B cell (primary cell): ENCODE measurements at regions not wholly inside any gene's neighbourhood (a gene's known extent, or its start where the extent isn't known, plus 50 kb on each side); places are given as distances from the start of the nearest gene placed in this dataset.
"Not testable (repeated sequence)": the region's sequence is repeated elsewhere in the genome, so short reads cannot be mapped to it uniquely, and the experiment has no call there.

Source experiments
- ATAC-seq: fragments of 200-7000 bp; cut with Tn5 transposase; one replicate; pipeline ENCODE4 v1.10.0; 2021; ENCODE audit warnings: low read depth, mild to moderate bottlenecking, moderate number of reproducible peaks, moderate library complexity
- CTCF ChIA-PET: fragments of 350-600 bp; sonication (Branson Sonifier 250); formaldehyde crosslinking; loops from one replicate; lab custom pipeline; 2021; ENCODE audit warnings: antibody characterized with exemption, inconsistent platforms; lab: Charles Lee
- POLR2A ChIA-PET: fragments of 350-600 bp; sonication (Branson Sonifier 250); formaldehyde crosslinking; loops from one replicate; lab custom pipeline; 2021; ENCODE audit warnings: antibody characterized with exemption; lab: Charles Lee
- DNase-seq: peaks from one replicate; pipeline ENCODE4 v3.0.0; 2013
- H2AFZ ChIP-seq: 2 replicates; pipeline ENCODE4 v1.6.1; 2012; ENCODE audit warnings: mild to moderate bottlenecking, low read depth, low read length; ENCODE audit not compliant: insufficient read depth, poor library complexity, severe bottlenecking
- H3K27ac ChIP-seq, 2 donors: 1 replicate in 1 of 2; 2 replicates in 1 of 2; pipeline ENCODE4 v1.5.1; 2012 to 2013; ENCODE audit warnings: low read length in 2 of 2, mild to moderate bottlenecking in 2 of 2, moderate library complexity in 1 of 2
- H3K27me3 ChIP-seq, 4 experiments: fragments of 200-600 bp in 1 of 4; sonication (generic) in 1 of 4; replicated peaks in 1 of 4; 1 replicate in 2 of 4; 2 replicates in 2 of 4; pipeline versions ENCODE4 v1.6.1 to v1.7.0; 2013 to 2016; ENCODE audit warnings: low read length in 3 of 4, mild to moderate bottlenecking in 2 of 4, mixed read lengths in 1 of 4, moderate library complexity in 1 of 4; ENCODE audit not compliant: insufficient read depth in 4 of 4, control insufficient read depth in 3 of 4; ENCODE audit errors: control extremely low read depth in 1 of 4
- H3K36me3 ChIP-seq, 2 experiments: replicated peaks in 1 of 2; 1 replicate in 1 of 2; 2 replicates in 1 of 2; pipeline versions ENCODE4 v1.6.1 to v1.7.1; 2013; ENCODE audit warnings: low read length in 1 of 2; ENCODE audit not compliant: insufficient read depth in 2 of 2, control insufficient read depth in 1 of 2; ENCODE audit errors: control extremely low read depth in 1 of 2, extremely low read depth in 1 of 2
- H3K4me1 ChIP-seq, 2 donors: fragments of 200-600 bp in 1 of 2; sonication (generic) in 1 of 2; 1 replicate in 1 of 2; 2 replicates in 1 of 2; pipeline versions ENCODE4 v1.5.1 to v1.6.1; 2013 to 2017; ENCODE audit warnings: low read length in 2 of 2; ENCODE audit not compliant: control insufficient read depth in 2 of 2, insufficient read depth in 2 of 2
- H3K4me2 ChIP-seq: replicated peaks from 2 replicates; pipeline ENCODE3; 2012; ENCODE audit warnings: mild to moderate bottlenecking, low read depth, low read length; ENCODE audit not compliant: poor library complexity, severe bottlenecking
- H3K4me3 ChIP-seq, 5 experiments: fragments of 200-600 bp in 1 of 5; sonication (generic) in 1 of 5; 1 replicate in 3 of 5; 2 replicates in 2 of 5; pipeline versions ENCODE4 v1.5.1 to v1.7.0; 2011 to 2016; ENCODE audit warnings: low read length in 4 of 5, mild to moderate bottlenecking in 4 of 5, low read depth in 2 of 5, control low read depth in 1 of 5, moderate library complexity in 1 of 5; ENCODE audit not compliant: insufficient read depth in 1 of 5; ENCODE audit errors: control extremely low read depth in 1 of 5, extremely low read depth in 1 of 5
- H3K79me2 ChIP-seq: fragments of 200-600 bp; sonication (generic); one replicate; pipeline ENCODE4 v1.6.0; 2016; ENCODE audit warnings: low read length; ENCODE audit not compliant: control insufficient read depth, insufficient read depth
- H3K9ac ChIP-seq: fragments of 200-600 bp; sonication (generic); 2 replicates; pipeline ENCODE4 v1.6.1; 2017; ENCODE audit warnings: mild to moderate bottlenecking, low read length, moderate library complexity
- H3K9me3 ChIP-seq, 3 donors: one replicate each; pipeline versions ENCODE4 v1.6.1 to v1.7.1; 2013; ENCODE audit warnings: low read length in 2 of 3; ENCODE audit not compliant: control insufficient read depth in 2 of 3, insufficient read depth in 1 of 3; ENCODE audit errors: control extremely low read depth in 1 of 3
- H4K20me1 ChIP-seq: 2 replicates; pipeline ENCODE4 v1.6.0; 2012; ENCODE audit warnings: mild to moderate bottlenecking, low read length; ENCODE audit not compliant: insufficient read depth, control insufficient read depth, poor library complexity, severe bottlenecking
- H3K27ac Mint-ChIP-seq: one replicate; pipeline ENCODE4 v1.8.0; 2021; ENCODE audit warnings: mixed read lengths
- H3K27me3 Mint-ChIP-seq: one replicate; pipeline ENCODE4 v1.8.0; 2021; ENCODE audit warnings: mixed read lengths
- H3K4me1 Mint-ChIP-seq: one replicate; pipeline ENCODE4 v1.8.0; 2021; ENCODE audit warnings: mixed read lengths
- H3K4me3 Mint-ChIP-seq: one replicate; pipeline ENCODE4 v1.8.0; 2021; ENCODE audit warnings: mixed read lengths
- H3K9me3 Mint-ChIP-seq: one replicate; pipeline ENCODE4 v1.8.0; 2022; ENCODE audit warnings: mixed read lengths; ENCODE audit not compliant: insufficient read depth
- EZH2 ChIP-seq: IDR thresholded peaks from 2 replicates; pipeline ENCODE4 v1.6.1; 2012; ENCODE audit warnings: borderline replicate concordance, low read depth, mild to moderate bottlenecking, moderate library complexity, low read length; ENCODE audit not compliant: insufficient read depth, poor library complexity, severe bottlenecking
- WGBS: methylation state at CpG from one replicate; pipeline ENCODE4 v1.1.5; 2013; ENCODE audit warnings: missing lambda C conversion rate; ENCODE audit not compliant: insufficient coverage; 5-methylcytosine and 5-hydroxymethylcytosine counted together
- intact Hi-C: fragments of 100-400 bp; cut with micrococcal nuclease; formaldehyde crosslinking; loops from one replicate; pipeline ENCODE4 v1.10.0; 2022
- TF ChIP-seq, protein P1 (sequence below): fragments of 200-600 bp; IDR thresholded peaks from one replicate; pipeline ENCODE4 v1.8.0; 2022; ENCODE audit warnings: antibody characterized with exemption, mild to moderate bottlenecking

DNA sequence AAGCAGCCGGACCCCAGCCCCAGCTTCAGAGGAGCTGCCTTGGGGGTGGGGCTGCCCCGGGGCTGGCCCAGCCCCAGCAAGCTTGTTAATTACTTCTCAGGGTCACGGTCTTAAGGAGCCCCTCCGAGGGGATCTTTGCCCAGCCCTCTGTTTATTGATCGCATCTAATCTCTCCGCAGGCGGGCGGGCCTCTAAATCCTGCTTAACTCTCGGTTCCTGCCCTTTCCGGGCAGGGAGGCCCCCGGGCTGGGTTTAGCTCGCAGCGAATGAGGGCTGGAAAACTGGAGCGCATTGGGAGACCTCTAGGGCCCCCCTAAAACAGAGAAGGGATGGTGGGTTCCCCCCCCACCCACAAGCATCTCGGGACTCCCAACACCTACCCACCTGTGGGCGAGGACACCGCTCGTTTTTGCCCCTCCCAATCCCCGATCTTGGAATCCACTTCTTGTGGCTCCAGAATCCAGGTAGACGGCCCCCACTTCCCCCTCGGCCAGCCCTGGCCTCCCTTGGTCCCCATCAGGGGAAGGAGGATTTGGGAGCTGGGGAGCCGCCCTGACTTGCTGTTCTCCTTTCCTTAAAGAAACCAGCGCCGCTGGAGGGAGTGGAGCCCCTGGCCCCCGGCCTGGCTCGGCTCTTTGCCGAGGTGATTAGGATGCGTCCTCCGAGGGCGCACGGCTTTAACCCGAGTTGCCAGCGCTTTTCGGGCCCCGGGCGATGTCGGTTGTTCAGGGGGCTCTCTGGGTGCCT, 59.5 kb upstream of the ADGRL1 start:
- H3K27ac ChIP-seq: no peak overlapping the region
- no peak for TF ChIP-seq EZH2
- TF ChIP-seq, protein P1, sequence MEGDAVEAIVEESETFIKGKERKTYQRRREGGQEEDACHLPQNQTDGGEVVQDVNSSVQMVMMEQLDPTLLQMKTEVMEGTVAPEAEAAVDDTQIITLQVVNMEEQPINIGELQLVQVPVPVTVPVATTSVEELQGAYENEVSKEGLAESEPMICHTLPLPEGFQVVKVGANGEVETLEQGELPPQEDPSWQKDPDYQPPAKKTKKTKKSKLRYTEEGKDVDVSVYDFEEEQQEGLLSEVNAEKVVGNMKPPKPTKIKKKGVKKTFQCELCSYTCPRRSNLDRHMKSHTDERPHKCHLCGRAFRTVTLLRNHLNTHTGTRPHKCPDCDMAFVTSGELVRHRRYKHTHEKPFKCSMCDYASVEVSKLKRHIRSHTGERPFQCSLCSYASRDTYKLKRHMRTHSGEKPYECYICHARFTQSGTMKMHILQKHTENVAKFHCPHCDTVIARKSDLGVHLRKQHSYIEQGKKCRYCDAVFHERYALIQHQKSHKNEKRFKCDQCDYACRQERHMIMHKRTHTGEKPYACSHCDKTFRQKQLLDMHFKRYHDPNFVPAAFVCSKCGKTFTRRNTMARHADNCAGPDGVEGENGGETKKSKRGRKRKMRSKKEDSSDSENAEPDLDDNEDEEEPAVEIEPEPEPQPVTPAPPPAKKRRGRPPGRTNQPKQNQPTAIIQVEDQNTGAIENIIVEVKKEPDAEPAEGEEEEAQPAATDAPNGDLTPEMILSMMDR: no peak
- Mint-ChIP-seq H3K9me3 (no peaks in the 10 kb centered on the region), H3K4me3 (no peak overlapping the region), H3K4me1 (no peaks in the 10 kb centered on the region), H3K27ac (no peak overlapping the region), H3K27me3 (no peaks in the 10 kb centered on the region)
- no peak overlapping the region for H2AFZ ChIP-seq
- ChIA-PET POLR2A (no interaction called here), CTCF (interaction anchor here (0.5 kb wide), 1 partner anchor 189 kb away, joined by 3 read pairs; no protein-coding TSS in a partner anchor)
- H3K9ac ChIP-seq: no peak overlapping the region
- H3K27me3 ChIP-seq: no peaks in the 10 kb centered on the region
- 72% methylated on average over 35 of the region's 37 CpGs for WGBS
- no peak for DNase-seq
- H3K79me2 ChIP-seq: no peaks in the 10 kb centered on the region
- no peaks in the 10 kb centered on the region for H4K20me1 ChIP-seq
- intact Hi-C loops: no loop called here
- H3K4me2 ChIP-seq: no peak overlapping the region
- H3K4me3 ChIP-seq: no peak overlapping the region
- no peaks in the 10 kb centered on the region for H3K36me3 ChIP-seq
- H3K4me1 ChIP-seq: no peaks in the 10 kb centered on the region
- no peaks in the 10 kb centered on the region for H3K9me3 ChIP-seq
- ATAC-seq: no peak

DNA sequence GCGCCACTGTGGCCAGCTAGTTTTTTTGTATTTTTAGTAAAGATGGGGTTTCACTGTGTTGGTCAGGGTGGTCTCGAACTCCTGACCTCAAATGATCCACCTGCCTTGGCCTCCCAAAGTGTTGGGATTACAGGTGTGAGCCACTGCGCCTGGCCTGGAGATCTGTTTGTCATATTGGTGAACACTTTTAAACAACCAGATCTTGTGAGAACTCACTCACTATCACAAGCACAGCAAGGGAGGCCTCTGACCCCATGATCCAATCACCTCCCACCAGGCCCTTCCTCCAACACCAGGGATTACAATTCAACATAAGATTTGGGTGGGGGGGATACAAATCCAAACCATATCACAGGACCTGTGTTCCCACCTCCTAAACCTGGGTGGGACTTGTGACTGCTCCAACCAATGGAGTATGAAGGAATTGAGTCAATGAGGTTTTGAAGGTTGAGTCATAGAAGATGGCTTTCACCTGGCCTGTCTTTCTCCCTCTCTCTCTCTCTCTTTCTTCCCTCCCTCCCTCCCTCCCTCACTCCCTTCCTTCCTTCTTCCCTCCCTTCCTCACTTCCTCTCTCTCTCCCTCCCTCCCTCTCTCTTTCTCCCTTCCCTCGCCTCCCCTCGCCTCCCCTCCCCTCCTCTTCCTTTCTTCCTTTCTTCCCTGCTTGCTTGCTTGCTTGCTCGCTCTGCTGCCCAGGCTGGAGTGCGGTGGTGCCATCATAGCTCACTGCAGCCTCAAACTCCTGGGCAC, 50.1 kb upstream of the ADGRL1 start:
- DNase-seq, H3K9ac ChIP-seq, H3K9me3 Mint-ChIP-seq, H3K36me3 ChIP-seq, H3K27me3 Mint-ChIP-seq, H3K27ac ChIP-seq, H3K4me3 ChIP-seq, H2AFZ ChIP-seq, intact Hi-C loops, H3K4me3 Mint-ChIP-seq, H4K20me1 ChIP-seq, ATAC-seq, H3K4me1 Mint-ChIP-seq, H3K9me3 ChIP-seq, H3K79me2 ChIP-seq, POLR2A ChIA-PET, H3K4me2 ChIP-seq, H3K4me1 ChIP-seq, H3K27ac Mint-ChIP-seq, H3K27me3 ChIP-seq: not testable (repeated sequence)
- 81% methylated on average over 4 of the region's 7 CpGs for WGBS
- CTCF ChIA-PET: interaction anchor here (0.7 kb wide), 1 partner anchor 558 kb away, joined by 3 read pairs; no protein-coding TSS in a partner anchor
